Stomach (tissue), 4 donors: ENCODE measurements at regions not wholly inside any gene's neighbourhood (a gene's known extent, or its start where the extent isn't known, plus 50 kb on each side); places are given as distances from the start of the nearest gene placed in this dataset.

Experiments
- EP300 ChIP-seq: sonication (generic); formaldehyde crosslinking; IDR thresholded peaks from one replicate; pipeline ENCODE4 v1.6.1; 2017; ENCODE audit warnings: antibody characterized with exemption
- POLR2A ChIP-seq, 4 donors: fragments of 450-650 bp; IDR thresholded peaks; one replicate each; pipeline ENCODE4 v1.6.1; 2016; ENCODE audit warnings: antibody characterized with exemption in 4 of 4, control low read depth in 2 of 4, mild to moderate bottlenecking in 1 of 4, moderate library complexity in 1 of 4
- POLR2AphosphoS5 ChIP-seq, 3 donors: sonication (generic); formaldehyde crosslinking; IDR thresholded peaks; one replicate each; pipeline ENCODE4 v1.6.1; 2016; ENCODE audit warnings: antibody characterized with exemption in 3 of 3
- TF ChIP-seq, protein P1 (sequence below), 7 experiments: fragments of 450-650 bp in 4 of 7; fragments of 200-600 bp in 3 of 7; sonication (generic) in 3 of 7; IDR thresholded peaks; one replicate each; pipeline ENCODE4 v1.5.1; 2016 to 2019; ENCODE audit warnings: antibody characterized with exemption in 7 of 7, control low read depth in 2 of 7, mild to moderate bottlenecking in 1 of 7

DNA sequence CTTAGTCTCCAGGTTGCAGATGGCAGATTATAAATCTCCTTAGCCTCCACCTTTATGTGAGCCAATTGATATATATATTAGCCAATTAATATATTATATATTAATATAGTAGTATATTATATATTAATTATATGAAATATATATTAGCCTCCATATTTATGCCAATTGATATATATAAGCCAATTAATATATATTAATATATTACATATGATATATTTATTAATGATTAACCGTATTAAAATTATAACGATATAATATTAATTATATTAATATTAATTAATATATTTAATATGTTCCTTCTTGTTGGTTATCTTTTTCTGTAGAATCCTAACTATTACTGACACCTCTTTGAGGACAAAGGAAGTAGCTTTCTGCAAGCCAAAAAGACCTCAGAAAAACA, 972.5 kb downstream of the GBE1 start:
- TF ChIP-seq, protein P1, sequence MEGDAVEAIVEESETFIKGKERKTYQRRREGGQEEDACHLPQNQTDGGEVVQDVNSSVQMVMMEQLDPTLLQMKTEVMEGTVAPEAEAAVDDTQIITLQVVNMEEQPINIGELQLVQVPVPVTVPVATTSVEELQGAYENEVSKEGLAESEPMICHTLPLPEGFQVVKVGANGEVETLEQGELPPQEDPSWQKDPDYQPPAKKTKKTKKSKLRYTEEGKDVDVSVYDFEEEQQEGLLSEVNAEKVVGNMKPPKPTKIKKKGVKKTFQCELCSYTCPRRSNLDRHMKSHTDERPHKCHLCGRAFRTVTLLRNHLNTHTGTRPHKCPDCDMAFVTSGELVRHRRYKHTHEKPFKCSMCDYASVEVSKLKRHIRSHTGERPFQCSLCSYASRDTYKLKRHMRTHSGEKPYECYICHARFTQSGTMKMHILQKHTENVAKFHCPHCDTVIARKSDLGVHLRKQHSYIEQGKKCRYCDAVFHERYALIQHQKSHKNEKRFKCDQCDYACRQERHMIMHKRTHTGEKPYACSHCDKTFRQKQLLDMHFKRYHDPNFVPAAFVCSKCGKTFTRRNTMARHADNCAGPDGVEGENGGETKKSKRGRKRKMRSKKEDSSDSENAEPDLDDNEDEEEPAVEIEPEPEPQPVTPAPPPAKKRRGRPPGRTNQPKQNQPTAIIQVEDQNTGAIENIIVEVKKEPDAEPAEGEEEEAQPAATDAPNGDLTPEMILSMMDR (IDR thresholded peaks at IDR 0.05) = no peak
- TF ChIP-seq EP300 (no peak), POLR2A (IDR thresholded peaks at IDR 0.05) (no peak), POLR2AphosphoS5 (IDR thresholded peaks at IDR 0.05) (no peak)
